ENCODE measurements at regions not wholly inside any gene's neighbourhood (a gene's known extent, or its start where the extent isn't known, plus 50 kb on each side); places are given as distances from the start of the nearest gene placed in this dataset.
"Not testable (repeated sequence)": the region's sequence is repeated elsewhere in the genome, so short reads cannot be mapped to it uniquely, and the experiment has no call there.

DNA sequence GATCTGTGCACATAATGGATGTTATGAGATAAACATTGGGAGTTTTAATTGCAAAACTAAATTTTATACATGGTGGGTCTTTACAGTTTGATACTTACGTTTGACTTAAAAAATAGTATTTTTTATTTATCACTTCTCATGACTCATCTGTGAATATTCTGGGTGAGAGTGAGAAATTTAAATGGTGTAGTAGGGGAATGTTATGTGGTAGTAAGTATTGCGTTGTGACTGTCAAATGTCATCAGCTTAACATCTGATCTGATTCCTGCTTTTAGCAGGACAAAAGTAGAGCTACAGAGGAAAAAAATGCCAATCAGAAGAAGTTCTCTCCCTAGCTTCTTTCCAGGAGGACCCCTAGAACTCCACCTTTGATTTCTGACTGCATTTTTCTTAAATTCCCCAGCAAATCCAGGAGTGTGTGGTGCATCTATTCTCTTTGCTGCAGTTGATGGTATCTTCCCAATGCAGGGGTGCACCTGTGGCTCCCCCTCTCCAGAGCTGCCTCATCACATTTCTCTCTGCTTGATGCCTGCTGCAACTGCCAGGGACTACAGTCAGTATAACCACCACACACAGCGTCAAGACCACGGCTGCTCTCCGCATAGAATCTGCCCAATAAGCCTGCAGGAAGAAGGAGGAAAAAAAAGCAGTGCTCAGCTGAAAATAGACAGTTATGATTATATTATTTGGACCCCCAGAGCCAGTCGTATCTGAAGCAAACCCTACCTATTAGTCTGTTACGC, 151.3 kb upstream of the THUMPD2 start:
- no peak for DNase-seq (ENCODE audit: low spot score)

DNA sequence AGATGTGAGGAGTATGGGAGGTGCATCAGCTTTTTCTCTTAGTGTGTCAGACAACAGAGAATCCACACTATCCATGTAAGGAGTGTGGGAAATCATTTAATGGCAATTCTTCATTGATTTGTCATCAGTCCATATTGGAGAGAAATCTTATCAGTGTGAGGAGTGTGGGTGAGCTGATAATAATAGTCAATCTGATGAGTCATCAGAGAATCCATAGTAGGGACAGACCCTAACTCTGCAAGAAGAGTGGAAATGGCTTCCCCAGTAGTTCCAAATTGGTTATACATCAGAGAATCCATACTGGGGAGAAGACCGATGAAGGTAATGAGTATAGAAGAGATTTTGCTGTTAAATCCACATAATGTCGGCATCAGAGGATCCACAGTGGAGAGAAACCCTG, 150.5 kb upstream of the THUMPD2 start:
- DNase-seq (ENCODE audit: low spot score): no peak

DNA sequence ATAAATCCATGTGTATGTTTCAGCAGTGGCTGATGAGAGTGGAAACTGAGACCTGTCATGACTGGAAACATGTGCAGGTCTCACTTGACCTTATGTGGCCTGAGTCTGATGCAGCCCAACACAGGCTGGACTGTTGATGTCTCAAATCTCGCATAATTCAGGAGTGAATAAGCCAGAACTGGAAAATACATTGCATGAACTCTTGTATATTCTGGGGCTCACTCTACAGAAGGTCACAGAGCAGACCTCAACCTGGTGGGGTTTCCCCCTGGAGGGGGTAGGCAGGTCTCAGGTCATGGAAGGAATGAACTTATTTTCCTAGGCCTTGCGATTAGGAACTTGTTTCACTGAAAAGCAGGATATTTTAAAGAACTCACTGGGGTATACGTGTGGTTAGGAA, 146.3 kb upstream of the THUMPD2 start:
- no peak for DNase-seq (ENCODE audit: low spot score)

DNA sequence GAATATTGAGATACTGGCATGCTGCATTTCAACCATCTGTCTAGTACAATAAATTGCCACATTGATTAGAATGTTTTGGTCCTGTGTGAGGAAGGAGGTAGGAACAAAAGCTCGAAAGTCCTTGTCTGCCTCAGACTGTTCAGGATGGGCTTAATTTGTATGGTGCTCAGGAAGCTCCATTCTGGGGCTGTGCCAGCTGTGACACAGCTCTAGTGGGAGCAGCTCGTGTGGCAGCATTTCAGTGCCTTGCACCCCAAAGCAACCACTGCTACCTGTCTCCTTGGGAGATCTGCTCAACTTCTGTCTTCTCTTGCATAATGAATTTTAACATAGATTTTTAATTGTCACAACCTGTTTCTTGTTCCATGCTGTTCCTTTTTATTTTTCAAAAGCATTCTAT, 144.4 kb upstream of the THUMPD2 start:
- DNase-seq (ENCODE audit: low spot score): no peak

DNA sequence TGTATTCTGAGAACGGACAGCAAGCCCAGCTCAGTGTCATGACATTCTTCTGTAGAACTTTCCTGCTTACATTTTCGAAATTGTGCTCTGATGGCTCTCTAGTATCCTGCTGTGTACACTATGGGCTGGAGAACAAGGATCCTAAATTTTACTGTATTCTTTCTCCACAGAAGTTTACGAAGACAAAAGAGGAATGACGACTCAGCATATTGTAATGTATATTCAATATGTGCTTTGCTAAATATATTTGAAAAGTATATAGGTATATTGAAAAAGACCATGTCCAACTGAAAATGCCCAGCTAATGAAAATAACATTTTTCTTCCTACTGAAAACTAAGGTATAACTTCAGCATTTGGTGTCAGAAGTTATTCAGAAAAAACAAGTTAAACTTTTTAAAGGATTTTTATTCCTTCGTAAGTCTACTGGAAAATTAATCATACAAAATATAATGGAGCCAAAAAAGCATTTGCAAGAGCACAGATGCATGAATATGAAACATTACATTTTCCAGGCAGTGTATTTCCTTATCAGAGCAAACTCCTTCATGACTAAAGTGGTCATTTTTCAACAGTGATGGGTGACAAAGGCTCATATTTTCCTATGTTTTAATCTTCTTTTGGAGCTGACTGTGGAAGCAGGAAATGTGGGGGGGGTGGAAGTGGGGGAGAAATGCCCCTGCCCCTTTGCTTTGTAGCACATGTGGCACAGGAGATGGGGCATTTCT, 143.8 kb upstream of the THUMPD2 start:
- DNase-seq (ENCODE audit: low spot score): no peak

DNA sequence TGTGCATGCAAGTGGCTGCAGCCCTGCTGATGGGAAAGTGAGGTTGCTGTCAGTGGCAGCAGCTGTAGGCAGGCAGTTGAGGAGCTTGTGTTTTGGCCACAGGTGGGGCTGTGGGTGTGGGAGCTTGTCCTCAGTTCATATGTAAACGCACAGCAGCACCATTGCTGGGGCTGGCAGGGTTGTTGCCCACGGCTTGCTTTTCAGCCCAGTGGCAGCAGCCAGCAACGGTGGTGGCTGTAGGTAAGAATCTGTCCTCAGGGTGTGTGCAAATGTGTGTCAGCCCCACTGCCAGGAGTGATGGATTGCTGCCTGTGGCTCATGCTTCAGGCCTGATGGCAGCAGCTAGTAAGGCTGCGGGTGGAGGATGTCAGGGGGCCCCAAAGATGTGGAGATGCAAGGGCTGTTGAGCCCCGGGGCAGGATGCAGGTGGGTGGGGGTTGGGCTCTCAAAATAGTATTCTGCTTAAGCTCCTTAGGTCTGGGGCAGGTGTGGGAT, 141.3 kb upstream of the THUMPD2 start:
- DNase-seq (ENCODE audit: low spot score): no peak

DNA sequence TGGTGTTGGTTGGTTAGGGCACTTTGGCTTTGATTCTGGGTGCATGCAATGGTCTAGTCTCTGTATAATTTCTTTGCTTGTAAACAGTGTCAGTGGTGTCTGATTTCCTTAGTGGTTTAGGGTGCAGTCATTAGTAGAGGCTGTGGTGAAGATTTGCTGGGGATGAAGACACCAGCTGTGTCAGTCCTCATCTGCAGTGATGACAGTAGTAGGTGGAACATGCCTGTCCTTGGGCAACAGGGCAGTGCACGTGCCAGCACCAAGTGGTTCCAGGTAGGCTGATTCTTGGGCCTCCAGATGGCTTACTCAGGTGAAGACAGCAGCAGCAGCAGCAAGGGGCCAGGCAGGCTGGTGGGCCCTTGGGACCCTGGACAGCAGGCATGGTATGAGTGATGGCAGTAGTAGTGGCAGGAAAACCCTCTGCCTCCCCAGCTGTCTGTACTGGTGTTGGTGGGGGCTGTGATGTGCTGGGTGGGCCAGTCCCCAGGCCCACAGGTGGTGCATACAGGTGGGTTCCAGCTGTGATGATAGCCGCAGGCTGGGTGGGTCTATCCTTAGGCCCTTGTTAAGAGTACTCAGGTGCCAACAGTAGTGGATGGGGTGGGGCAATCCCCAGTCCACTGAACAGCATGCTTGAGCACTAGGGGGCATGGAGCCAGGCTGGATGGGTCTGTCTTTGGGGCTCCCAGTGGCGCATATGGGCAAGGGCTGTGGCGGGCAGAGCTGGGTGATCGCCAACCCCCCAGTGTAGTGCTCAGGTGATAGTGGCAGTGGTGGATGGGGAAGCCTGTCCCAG, 140.7 kb upstream of the THUMPD2 start:
- no peak for DNase-seq (ENCODE audit: low spot score)

DNA sequence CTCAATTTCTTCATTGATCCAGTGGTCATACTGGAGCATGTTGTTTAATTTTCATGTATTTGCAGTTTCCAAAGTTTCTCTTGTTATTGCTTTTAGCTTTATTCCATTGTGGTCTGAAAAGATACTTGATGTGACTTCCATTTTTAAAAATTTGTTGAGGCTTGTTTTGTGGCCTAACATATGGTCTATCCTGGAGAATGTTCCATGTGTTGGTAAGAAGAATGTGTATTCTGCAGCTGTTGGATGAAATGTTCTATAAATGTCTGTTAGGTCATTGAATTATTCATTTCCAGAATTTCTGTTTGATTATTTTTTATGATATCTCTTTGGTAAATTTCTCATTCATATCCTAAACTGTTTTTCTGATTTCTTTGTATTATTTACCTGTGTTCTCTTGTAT, 139.8 kb upstream of the THUMPD2 start:
- no peak for DNase-seq (ENCODE audit: low spot score)

DNA sequence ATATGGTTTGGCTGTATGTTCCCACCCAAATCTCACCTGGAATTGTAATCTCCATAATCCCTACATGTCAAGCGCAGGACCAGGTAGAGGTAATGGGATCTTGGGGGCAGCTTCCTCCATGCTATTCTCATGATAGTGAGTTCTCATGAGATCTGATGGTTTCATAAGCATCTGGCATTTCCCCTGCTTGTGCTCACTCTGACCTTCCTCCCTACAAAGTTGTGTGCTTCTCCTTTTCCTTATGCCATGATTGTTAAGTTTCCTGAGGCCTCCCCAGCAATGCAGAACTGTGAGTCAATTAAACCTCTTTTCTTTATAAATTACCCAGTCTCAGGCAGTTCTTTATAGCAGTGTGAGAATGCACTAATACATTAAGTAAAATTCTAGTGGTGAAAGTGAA, 138.3 kb upstream of the THUMPD2 start:
- DNase-seq (ENCODE audit: low spot score): not testable (repeated sequence)

DNA sequence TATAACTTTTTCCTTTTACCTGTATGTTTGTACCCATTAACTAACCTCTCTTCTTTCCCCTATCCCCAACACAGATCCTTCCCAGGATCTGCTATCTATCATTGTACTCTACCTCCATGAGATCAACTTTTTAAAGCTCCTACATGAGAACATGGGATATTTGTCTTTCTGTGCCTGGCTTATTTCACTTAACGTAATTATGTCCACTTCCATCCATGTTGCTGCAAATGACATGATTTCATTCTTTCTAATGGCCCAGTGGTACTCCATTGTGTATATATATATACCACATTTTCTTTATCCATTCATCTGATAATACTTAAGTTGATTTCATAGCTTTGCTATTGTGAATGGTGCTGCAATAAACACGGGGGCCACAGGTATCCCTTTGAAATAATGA, 135.9 kb upstream of the THUMPD2 start:
- no peak for DNase-seq (ENCODE audit: low spot score)

DNA sequence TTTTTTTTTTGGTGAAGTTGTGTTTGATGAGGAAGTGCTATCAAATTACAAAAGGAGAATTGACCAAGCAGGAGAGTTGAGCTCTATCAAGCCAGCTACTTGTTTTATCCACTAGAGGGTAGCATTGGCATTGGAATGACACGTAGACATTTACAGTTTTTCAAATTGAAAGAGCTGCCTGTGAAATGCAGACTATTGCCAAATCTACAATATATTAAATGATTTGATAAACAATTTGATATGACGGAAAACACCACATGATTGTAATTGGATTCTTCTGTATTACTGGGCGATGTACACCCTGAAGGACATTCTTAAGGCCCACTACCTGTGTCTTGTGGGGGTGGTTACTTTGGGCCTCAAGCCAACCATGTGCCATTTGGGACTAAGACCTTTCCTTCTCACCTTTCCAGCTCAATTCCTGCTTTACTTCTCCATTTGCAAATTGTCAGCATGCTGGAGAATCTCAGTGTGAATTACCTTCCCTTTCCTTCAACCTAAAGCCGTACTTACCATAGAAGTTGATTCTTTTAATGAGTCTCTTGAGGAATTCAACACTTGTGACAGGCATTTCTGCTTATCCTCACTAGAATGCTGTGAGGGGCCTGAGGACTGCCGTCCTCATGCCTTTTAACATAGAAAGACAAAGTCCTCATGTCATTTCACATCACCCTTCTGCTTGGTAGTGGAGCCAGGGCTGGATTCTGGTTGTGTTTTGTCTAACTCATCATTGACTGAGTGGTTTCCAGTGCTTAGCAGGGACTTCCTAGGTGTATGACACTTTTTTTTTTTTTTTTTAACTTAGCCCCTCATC, 134.8 kb upstream of the THUMPD2 start:
- DNase-seq (ENCODE audit: low spot score): peak; percentile 71

DNA sequence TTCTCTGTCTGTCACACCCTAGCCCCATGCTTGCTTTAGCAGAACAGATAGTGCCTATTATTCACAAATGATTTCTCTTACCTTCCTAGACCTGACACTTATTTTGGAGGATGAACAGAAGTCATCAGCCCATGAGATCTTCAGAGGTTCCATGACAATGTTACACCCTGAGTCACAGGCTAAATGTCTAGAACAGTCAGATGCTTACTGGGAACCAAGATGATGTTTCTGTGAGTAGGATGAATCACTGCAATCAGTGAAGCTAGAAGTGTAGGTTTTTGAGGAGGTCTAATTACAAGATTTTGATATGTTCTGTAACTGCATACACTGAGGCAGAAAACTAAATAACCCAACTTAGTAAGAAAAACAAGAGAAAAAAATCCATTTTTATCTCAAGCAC, 123.0 kb upstream of the THUMPD2 start:
- DNase-seq (ENCODE audit: low spot score): peak; percentile 18

DNA sequence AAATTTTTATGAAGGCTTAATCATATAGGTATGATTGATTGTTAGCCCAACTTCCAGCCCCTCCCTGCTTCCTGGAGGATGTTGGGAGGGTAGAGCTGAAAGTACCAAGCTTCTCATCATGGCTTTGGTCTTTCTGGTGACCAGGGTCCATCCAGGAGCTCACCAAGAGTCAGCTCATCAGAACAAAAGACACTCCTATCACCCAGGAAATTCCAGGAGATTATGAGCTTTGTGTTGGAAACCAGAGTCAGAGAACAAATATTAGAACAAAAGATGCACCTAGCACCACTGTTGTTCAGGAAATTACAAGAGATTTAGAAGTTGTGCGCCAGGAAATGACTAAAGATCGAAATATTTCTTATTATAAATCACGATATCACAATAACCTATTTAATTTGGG, 119.9 kb upstream of the THUMPD2 start:
- no peak for DNase-seq (ENCODE audit: low spot score)

DNA sequence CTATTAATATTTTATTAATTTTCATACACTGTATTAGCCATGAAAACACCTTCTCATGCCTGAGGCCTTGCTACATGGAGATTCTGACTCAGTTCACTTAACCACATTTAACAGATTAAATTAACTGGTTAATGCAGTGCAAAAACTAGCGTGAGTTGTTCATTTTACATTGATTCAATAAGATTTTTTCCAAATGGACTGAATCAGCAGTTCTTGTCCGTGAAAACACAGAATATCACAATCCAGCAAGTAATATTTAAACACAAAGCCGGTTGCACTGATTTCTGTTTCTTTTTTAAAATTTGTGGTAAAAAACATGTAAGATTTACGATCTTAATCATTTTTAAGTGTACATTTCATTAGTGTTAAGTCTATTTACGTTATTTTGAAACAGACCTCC, 118.2 kb upstream of the THUMPD2 start:
- no peak for DNase-seq (ENCODE audit: low spot score)

DNA sequence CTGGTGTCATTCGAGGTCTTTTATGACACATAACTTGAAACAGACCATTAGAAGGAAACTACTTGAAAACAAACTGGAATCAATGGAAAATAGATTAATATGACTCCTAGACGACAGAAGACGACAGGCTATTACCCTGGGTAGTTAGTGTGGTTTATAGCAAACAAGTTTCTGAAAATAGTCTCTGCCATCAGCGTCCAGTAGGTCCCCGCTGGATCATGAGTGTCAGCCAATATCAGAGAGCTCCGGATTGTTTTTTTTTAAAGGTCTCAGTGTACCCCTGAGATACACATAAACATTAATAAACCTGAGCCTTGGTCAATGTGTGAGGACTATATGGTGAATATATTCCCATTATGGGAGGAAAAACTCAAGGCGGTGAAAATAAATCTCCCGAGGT, 115.0 kb upstream of the THUMPD2 start:
- DNase-seq (ENCODE audit: low spot score): no peak

DNA sequence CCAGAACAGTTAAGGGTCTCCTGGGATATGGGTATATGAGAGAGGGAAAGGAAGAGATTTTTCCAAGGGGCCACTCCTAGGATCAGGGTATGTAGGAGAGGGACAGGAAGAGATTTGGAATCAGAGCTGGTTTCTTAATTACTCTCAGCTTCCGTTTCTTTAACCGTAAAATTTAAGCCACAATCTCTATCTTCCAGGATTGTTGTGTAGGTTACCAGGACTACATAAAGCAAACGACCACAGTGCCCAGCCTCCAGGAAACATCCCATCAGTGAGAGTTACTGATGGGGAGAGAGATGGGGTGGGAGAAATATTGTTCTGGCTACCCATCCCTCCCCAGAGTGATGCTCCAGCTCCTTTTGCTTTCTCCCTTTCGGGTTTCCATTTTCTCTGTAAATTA, 114.6 kb upstream of the THUMPD2 start:
- no peak for DNase-seq (ENCODE audit: low spot score)

DNA sequence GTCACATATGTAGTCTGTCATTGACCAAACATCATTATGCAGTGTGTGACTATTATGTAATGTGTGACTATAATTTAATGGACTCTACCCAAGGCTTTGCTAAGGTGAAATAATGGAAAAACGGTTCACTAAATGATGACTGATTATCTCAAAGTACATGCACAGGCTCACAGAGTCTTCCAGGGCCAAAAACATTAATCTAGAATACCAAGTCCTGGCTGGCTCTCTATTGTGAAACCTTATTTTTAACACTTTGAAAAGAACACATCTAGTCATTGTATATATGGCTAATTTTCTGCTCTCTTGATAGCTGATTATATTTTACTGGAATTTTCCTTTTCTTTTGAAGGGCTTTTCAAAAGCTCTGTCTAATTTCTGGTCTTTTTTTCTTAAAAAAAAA, 102.9 kb upstream of the THUMPD2 start:
- DNase-seq (ENCODE audit: low spot score): no peak

DNA sequence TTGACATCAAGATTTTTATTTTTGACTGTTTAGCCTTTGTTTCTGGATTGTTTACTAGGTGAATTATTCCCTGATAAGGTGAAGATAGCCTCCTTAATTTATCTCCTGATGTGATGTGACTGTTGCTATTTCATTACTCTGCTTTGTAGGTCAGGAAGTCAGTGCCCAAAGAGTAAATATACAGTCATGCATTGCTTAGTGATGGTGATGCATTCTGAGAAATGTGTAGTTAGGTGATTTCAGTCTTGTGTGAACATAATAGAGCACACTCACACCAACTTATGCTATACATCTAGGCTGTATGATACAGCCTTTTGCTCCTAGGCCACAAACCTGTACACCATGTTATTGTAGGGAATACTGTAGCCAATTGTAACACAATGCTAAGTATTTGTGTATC, 102.4 kb upstream of the THUMPD2 start:
- no peak for DNase-seq (ENCODE audit: low spot score)

DNA sequence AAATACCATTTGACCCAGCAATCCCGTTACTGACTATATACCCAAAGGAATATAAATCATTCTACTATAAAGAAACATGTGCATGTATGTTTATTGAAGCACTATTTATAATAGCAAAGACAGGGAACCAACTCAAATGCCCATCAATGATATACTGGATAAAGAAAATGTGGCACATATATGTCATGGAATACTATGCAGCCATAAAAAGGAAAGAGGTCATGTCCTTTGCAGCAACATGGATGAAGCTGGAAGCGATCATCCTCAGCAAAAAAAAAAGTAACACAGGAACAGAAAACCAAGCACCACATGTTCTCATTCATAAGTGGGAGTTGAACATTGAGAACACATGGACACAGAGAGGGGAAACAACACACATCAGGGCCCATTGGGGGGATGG, 99.9 kb upstream of the THUMPD2 start:
- not testable (repeated sequence) for DNase-seq (ENCODE audit: low spot score)

DNA sequence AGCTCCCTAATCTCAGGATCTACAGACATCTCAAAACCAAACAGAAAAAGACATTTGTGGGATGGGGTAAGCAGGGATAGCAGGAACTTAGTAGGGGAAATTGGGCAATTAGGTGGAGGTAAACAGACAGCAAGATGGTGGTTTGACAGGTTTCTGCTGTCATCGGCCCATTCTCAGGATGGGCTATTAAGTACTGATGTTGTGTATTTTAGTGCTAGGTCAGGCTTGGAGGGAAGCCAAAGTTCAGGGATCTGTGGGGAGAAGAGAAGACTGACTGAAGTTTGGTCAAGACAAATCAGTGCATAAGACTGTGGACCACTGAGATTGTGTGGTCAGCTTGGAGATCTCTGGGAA, 96.8 kb upstream of the THUMPD2 start:
- no peak for DNase-seq (ENCODE audit: low spot score)

DNA sequence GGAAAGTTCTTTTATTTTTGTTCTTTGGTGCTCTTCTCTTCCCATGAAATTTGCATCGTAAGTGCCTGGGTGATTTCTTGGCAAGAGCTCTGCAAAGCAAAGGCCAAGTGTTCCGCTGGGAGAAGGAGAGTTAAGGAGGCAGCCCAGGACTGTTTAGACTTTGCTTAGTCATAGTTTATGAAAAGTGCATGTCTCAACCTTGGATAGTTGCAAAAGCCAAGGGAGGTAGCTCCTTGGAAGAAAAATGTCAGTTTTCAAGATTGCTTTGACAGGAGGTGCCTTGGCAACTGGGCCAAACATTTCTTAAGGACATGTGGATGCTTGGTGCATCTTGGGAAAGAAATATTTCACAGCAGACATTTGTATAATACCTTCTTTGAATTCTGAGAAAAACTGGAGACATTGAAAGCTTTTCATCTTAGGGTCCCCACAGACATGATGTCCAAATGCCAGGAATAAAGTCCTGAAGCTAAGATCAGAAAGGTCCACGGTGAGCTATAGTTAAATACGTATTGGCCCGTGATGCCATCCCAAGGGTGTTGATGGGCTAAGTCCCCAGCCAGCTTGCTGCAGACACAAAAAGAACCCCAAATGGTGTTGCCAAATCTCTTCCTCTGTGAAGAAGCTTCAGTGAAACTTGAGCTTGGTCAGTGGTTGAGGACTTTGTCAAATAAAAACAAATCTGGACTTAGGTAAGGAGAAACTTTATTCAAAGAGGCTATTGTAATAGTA, 96.3 kb upstream of the THUMPD2 start:
- DNase-seq (ENCODE audit: low spot score): peak; percentile 53
